GM19351 (cell line): ENCODE measurements at regions not wholly inside any gene's neighbourhood (a gene's known extent, or its start where the extent isn't known, plus 50 kb on each side); places are given as distances from the start of the nearest gene placed in this dataset.

Experiments used
- ATAC-seq: cut with Tn5 transposase; IDR thresholded peaks from one replicate; pipeline ENCODE4 v1.9.1; 2021; ENCODE audit warnings: mild to moderate bottlenecking, moderate library complexity; ENCODE audit not compliant: unreplicated experiment

GRCh38 chr20:10919396-10920140 lies 245.8 kb upstream of the JAG1 start:
- ATAC-seq, result no peak

DNA sequence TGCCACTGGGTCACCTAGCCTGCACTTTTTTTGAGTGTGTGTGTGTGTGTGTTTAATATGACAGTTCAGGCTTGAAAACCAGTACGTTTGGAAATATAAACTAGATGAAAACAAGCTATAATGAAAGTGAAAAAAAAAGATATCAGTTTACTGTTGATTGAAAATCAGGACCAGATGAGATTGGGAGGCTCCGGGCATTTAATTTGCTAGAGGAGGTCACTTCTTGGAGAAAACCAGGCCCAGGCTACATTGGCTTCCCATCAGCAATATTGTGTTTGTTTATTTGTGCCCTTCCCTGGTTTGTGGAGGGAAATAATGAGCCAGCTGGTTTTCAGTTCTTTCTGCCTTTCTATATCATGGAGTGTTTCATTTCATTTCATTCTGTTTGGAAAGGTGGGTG lies 246.6 kb upstream of the JAG1 start:
- no peak for ATAC-seq

GRCh38 chr20:10921491-10922010 lies 247.8 kb upstream of the JAG1 start:
- ATAC-seq, result no peak

GRCh38 chr20:10922506-10922905 lies 248.7 kb upstream of the JAG1 start:
- no peak for ATAC-seq

- ATAC-seq, result no peak
Observed at GRCh38 chr20:10922941-10923340, 249.1 kb upstream of the JAG1 start.

- no peak for ATAC-seq
Observed at GRCh38 chr20:10924644-10925201, 250.9 kb upstream of the JAG1 start.

GRCh38 chr20:10925767-10926166 lies 252.0 kb upstream of the JAG1 start:
- no peak for ATAC-seq

DNA sequence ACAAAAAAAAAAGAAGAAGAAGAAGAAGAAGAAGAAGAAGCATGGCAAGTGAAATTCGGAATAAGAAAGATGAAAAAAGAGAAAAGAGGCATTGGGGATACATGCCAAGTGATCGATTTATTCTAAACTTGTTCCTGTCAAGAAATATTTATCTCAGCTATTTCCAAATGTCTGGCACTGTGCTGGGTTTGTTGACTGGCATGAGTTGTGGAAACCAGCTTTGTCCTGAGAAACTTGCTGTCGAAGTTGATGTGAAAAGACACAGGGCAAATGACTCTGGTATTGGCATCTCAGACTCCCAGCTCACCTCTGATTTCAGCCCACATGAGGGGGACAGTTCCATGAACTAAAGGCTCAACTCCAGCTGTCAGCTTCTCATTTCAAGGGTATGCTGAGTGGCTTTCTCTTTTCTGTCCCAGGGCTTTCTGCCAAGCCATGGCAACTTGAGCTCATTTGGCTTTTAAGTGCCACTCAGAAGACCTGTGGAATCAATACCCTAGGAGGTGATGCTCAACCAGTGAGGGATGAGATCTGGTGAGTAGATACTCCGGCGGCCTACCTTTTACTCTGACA lies 253.3 kb upstream of the JAG1 start:
- ATAC-seq, result no peak

GRCh38 chr20:10927936-10928840 lies 254.4 kb upstream of the JAG1 start:
- no peak for ATAC-seq

DNA sequence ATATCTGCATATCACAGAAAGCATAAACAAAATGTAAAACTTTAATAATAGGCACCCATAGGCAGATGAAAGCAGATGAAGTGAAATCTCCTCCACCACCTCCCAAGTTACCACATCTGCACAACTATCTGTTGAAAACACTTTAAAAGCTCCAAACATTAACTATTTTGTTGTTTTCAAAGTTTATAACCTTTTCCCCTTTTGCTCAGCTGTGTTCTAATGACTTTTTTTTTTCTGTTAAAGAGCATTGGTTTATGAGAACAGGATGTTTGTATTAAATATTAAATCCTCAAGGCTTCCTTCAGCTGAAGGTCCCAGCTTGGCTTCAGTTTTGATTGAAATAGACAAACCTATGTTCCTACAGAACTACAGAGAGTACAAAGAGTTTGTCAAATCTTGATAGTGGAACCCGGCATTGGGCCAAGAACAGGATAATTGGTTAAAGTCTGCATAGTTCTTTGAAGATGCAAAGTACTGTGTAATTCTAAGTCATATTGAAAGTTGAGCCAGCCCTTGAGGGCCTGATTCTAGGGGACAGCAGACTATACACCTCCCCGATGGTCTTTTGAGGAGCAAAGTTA lies 255.1 kb upstream of the JAG1 start:
- no peak for ATAC-seq

DNA sequence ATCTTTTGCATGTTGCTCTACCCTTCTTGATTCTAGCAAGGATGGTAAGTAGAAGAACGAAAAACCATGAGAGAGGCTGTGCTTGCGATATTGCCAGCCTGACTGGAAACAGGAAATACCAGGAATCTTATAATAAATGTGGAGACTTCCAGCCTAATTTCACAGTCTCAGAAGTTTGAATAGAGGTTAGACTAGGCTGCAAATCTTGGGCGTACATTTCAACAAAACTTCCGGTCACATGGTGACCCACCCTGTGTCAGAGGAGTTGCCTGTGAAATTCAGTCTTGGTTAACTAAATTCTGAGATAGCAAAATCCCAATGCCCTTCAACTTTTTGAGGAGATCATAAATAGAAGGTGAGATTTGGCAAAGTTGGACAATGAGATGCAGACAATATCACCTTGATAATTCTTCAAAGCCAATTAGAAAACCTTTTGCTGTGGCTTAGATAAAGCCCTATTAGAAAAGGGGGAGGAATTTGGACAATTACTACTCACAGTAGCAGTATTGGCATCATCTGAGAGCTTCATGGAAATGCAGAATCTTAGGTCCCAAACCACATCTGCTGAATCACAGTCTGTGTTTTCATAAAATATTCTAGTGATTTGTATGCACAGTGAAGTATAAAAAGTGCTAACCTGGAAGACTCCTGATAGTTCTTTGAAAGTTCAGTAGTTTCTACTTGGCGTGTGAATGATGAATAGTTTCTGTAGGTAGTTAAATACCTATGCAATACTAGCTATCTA lies 262.0 kb upstream of the JAG1 start:
- no peak for ATAC-seq

- no peak for ATAC-seq
Observed at GRCh38 chr20:10936786-10937185, 263.0 kb upstream of the JAG1 start.

GRCh38 chr20:10939331-10939941 lies 265.6 kb upstream of the JAG1 start:
- no peak for ATAC-seq

GRCh38 chr20:10940941-10941340 lies 267.1 kb upstream of the JAG1 start:
- ATAC-seq, result peak; percentile 98

- no peak for ATAC-seq
Observed at GRCh38 chr20:10943686-10944265, 270.0 kb upstream of the JAG1 start.

DNA sequence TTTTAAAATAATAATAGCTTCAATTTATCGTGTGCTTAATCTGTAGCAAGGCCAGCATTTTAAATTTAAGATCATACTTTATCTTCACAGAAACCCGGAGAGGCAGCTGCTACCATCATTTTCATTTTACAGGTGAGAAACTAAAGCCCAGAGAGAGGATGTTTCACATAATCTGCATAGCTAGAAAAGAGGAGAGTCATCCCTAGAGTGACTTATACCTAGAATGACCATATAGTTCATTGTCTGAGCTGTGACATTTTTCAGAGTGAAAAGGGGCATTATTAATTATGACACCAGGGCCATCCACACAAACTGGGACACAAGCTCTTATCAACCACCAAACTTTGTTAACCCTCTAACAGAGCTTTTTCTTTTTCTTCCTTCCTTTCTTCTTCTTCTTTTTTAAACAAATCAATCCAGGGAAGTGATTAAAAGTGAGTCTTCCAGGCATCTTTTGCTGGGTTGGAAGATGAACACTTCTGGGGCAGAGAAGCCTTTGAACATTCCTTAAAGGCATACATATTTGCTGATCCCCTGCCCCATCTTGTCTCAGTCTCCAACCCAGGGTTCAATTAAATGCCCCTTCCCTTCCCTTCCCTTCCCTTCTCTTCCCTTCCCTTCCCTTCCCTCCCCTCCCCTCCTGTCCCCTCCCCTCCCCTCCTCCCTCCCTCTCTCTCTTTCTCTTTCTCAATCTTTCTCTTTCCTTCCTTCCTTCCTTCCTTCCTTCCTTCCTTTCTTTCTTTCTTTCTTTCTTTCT lies 272.5 kb upstream of the JAG1 start:
- ATAC-seq, result peak; percentile 91

GRCh38 chr20:10947726-10948125 lies 273.9 kb upstream of the JAG1 start:
- ATAC-seq, result no peak

GRCh38 chr20:10949930-10950783 lies 276.4 kb upstream of the JAG1 start:
- ATAC-seq, result no peak
